Endothelial cell of umbilical vein (primary cell): ENCODE measurements at regions not wholly inside any gene's neighbourhood (a gene's known extent, or its start where the extent isn't known, plus 50 kb on each side); places are given as distances from the start of the nearest gene placed in this dataset.

Source experiments
- EZH2 ChIP-seq: IDR thresholded peaks from 2 replicates; pipeline ENCODE4 v1.6.1; 2012; ENCODE audit warnings: borderline replicate concordance, low read depth, mild to moderate bottlenecking, moderate library complexity, low read length, inconsistent platforms; ENCODE audit not compliant: severe bottlenecking
- TF ChIP-seq, protein P1 (sequence below), 2 donors: IDR thresholded peaks; 1 replicate in 1 of 2; 2 replicates in 1 of 2; pipeline ENCODE4 v1.5.1; 2011; ENCODE audit warnings: low read length in 2 of 2, mild to moderate bottlenecking in 2 of 2, moderate library complexity in 2 of 2, control low read depth in 1 of 2, inconsistent platforms in 1 of 2, low read depth in 1 of 2; ENCODE audit not compliant: insufficient read depth in 1 of 2; ENCODE audit errors: extremely low read depth in 1 of 2

DNA sequence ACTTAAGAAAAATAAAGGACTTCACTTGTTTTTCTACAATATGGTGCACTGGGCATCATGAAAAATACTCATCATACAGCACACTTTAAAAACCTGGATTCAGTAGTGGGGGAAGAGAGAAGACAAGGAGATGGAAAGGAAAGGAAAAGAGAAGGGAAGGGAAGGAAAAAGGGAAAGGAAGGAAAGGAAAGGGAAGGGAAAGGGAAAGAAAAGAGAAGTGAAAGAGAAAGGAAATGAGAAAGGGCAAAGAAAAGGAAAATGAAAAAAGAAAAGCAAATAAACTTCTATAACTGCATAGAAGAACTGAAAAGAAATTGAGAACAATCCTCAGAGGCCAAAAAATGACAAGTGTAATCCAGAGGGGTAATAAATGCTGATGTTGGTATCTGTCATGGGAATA lies 388.1 kb upstream of the PKDCC start:
- no peak for TF ChIP-seq EZH2
- TF ChIP-seq, protein P1, sequence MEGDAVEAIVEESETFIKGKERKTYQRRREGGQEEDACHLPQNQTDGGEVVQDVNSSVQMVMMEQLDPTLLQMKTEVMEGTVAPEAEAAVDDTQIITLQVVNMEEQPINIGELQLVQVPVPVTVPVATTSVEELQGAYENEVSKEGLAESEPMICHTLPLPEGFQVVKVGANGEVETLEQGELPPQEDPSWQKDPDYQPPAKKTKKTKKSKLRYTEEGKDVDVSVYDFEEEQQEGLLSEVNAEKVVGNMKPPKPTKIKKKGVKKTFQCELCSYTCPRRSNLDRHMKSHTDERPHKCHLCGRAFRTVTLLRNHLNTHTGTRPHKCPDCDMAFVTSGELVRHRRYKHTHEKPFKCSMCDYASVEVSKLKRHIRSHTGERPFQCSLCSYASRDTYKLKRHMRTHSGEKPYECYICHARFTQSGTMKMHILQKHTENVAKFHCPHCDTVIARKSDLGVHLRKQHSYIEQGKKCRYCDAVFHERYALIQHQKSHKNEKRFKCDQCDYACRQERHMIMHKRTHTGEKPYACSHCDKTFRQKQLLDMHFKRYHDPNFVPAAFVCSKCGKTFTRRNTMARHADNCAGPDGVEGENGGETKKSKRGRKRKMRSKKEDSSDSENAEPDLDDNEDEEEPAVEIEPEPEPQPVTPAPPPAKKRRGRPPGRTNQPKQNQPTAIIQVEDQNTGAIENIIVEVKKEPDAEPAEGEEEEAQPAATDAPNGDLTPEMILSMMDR (IDR thresholded peaks at IDR 0.05; ENCODE audit: extremely low read depth in 1 of 2, insufficient read depth in 1 of 2, low read depth in 1 of 2, low read length in 2 of 2): no peak
